IPS-NIHi11 (cell line): ENCODE measurements at regions not wholly inside any gene's neighbourhood (a gene's known extent, or its start where the extent isn't known, plus 50 kb on each side); places are given as distances from the start of the nearest gene placed in this dataset.

Experiments
- DNase-seq: peaks from one replicate; pipeline ENCODE4 v3.0.0; 2012; ENCODE audit warnings: mixed read lengths, low spot score

GRCh38 chr5:166507810-166508425 is 1783.5 kb upstream of the WWC1 start:
- DNase-seq: no peak

- peak; percentile 46 for DNase-seq
Observed at GRCh38 chr5:166509085-166509484, 1782.4 kb upstream of the WWC1 start.

GRCh38 chr5:166517976-166518375 is 1773.5 kb upstream of the WWC1 start:
- no peak for DNase-seq

- DNase-seq: no peak
Observed at GRCh38 chr5:166523206-166523605, 1768.2 kb upstream of the WWC1 start.

GRCh38 chr5:166529200-166529599 is 1762.2 kb upstream of the WWC1 start:
- no peak for DNase-seq

GRCh38 chr5:166532456-166533220 is 1758.8 kb upstream of the WWC1 start:
- no peak for DNase-seq

- DNase-seq: no peak
Observed at GRCh38 chr5:166535641-166536040, 1755.8 kb upstream of the WWC1 start.

GRCh38 chr5:166540156-166540555 is 1751.3 kb upstream of the WWC1 start:
- no peak for DNase-seq

- no peak for DNase-seq
Observed at GRCh38 chr5:166551384-166551783, 1740.1 kb upstream of the WWC1 start.

- DNase-seq: no peak
Observed at GRCh38 chr5:166553778-166554177, 1737.7 kb upstream of the WWC1 start.

GRCh38 chr5:166561759-166562158 is 1729.7 kb upstream of the WWC1 start:
- DNase-seq: no peak

GRCh38 chr5:166562246-166562645 is 1729.2 kb upstream of the WWC1 start:
- no peak for DNase-seq

- DNase-seq: no peak
Observed at GRCh38 chr5:166566725-166567124, 1724.7 kb upstream of the WWC1 start.

GRCh38 chr5:166570865-166571264 is 1720.6 kb upstream of the WWC1 start:
- DNase-seq: no peak

GRCh38 chr5:166571668-166572067 is 1719.8 kb upstream of the WWC1 start:
- DNase-seq: no peak

- no peak for DNase-seq
Observed at GRCh38 chr5:166576323-166576722, 1715.1 kb upstream of the WWC1 start.

GRCh38 chr5:166581826-166582225 is 1709.6 kb upstream of the WWC1 start:
- no peak for DNase-seq

GRCh38 chr5:166582416-166582815 is 1709.0 kb upstream of the WWC1 start:
- DNase-seq: no peak

GRCh38 chr5:166594567-166594966 is 1696.9 kb upstream of the WWC1 start:
- no peak for DNase-seq

- no peak for DNase-seq
Observed at GRCh38 chr5:166595274-166595951, 1696.0 kb upstream of the WWC1 start.

GRCh38 chr5:166596043-166596442 is 1695.4 kb upstream of the WWC1 start:
- DNase-seq: no peak

- DNase-seq: no peak
Observed at GRCh38 chr5:166602271-166602670, 1689.2 kb upstream of the WWC1 start.

- DNase-seq: no peak
Observed at GRCh38 chr5:166617507-166617906, 1673.9 kb upstream of the WWC1 start.
